ENCODE measurements at regions not wholly inside any gene's neighbourhood (a gene's known extent, or its start where the extent isn't known, plus 50 kb on each side); places are given as distances from the start of the nearest gene placed in this dataset.

DNA sequence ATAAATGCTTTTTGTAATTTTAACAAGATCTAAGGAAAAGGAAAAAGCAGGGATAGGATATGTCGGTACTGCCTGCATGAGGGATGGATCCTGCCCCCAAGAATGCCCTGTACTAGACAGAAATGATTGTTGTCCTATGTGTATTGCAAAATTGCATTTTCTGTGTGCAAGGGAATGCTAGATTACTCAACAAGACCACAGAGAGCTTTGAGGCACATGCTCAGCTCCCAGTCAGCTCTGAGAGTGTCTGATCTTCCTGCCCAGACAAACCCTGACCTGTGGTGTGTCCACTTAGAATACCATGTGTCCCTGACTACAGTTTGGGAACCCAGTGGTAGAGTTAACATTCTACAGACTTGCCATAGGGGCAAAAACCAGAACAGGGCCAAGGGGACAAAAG, 129.2 kb upstream of the PAK3 start:
- H3K4me3 ChIP-seq: no peak overlapping the region
- no peaks in the 10 kb centered on the region for H3K36me3 ChIP-seq
- TF ChIP-seq Cebpa-rat (IDR thresholded peaks at IDR 0.05): no peak
- H3K9ac ChIP-seq: no peak overlapping the region
- no peaks in the 10 kb centered on the region for H3K4me1 ChIP-seq
- no peak overlapping the region for H3K27ac ChIP-seq
- H3K4me2 ChIP-seq: no peak overlapping the region
- no peaks in the 10 kb centered on the region for H4K20me1 ChIP-seq
- H3K9me3 ChIP-seq: no peaks in the 10 kb centered on the region
- H3K27me3 ChIP-seq: peaks cover 88% of the 10 kb centered on the region

DNA sequence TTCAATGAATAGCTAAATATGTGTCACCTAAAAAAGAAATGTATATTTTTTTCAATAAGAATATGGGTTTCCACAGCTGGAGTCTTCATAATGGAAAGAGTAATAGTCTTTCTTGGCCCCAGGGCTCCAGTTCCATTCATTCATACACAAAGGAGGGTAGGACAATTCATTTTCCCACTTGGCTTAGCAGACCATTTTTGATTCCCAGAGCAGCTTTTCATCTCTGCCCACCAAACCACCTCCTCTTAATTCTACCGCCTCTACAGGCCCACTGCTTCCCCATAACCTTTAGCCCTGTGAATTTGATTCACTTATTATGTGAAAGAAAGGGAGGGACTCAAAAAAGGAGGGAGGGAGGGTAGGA, 129.9 kb upstream of the PAK3 start:
- Histone ChIP-seq H3K4me1 (no peaks in the 10 kb centered on the region), H3K36me3 (no peaks in the 10 kb centered on the region), H3K4me3 (no peak overlapping the region), H3K4me2 (no peak overlapping the region), H3K9ac (no peak overlapping the region), H3K27me3 (peaks cover 91% of the 10 kb centered on the region), H4K20me1 (no peaks in the 10 kb centered on the region), H3K27ac (no peak overlapping the region), H3K9me3 (no peaks in the 10 kb centered on the region)
- no peak for TF ChIP-seq Cebpa-rat (IDR thresholded peaks at IDR 0.05)

DNA sequence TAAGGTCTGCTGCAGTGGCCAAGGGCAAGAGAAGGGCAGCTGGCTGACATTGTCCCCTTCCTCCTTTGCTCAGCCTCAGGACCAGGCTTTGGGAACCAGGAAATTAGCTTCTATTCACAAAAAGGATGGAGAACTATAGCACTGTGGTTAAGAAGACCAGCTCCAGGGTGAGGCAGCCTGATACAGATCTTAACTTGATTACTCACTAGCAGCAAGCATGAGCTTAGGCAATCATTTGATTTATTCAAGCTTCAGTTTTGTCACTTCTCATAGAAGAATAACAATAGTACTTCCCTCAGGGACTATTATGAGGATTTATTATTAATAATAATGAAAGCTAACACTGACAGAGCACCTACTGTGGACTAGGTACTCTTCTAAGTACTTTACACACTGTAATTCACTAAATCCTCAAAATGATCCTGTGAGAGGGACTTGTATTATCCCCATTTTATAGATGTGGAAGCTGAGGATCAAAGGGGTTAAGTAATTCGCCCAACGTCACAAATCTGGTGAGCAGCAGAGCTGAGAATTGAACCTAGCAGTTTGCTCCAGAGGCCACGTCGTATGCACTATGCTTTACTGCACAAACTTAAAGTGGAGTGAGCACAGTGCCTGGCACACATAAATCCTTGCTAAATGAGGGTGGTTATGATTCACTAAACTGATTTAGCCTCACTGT, 130.4 kb upstream of the PAK3 start:
- Histone ChIP-seq H3K4me1 (no peaks in the 10 kb centered on the region), H3K9ac (no peak overlapping the region), H3K9me3 (no peaks in the 10 kb centered on the region), H3K4me2 (no peak overlapping the region), H3K36me3 (no peaks in the 10 kb centered on the region), H3K4me3 (no peak overlapping the region), H4K20me1 (no peaks in the 10 kb centered on the region), H3K27ac (no peak overlapping the region), H3K27me3 (peaks cover 91% of the 10 kb centered on the region)
- TF ChIP-seq Cebpa-rat (IDR thresholded peaks at IDR 0.05): no peak

DNA sequence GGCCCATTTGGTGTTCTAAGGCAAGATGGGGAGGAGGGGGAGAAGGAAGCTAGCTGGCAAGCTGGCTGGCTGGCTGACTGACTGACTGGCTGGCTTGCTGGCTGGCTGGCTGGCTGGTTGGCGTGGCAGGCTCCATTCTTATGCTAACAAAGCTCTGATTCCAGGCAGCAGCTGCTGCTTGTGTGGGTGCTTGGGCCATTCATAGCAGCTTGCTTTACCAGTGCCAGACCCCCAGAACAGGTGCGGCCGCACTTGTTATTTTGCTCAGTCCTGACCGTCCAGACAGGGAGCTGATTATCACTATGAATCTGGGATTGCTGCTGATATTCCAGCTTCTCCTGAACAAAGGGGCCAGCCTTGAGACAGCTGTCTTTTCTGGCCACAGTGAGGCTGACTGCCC, 131.2 kb upstream of the PAK3 start:
- Histone ChIP-seq H3K9ac (no peak overlapping the region), H3K27ac (no peak overlapping the region)
- no peak for TF ChIP-seq Cebpa-rat (IDR thresholded peaks at IDR 0.05)

DNA sequence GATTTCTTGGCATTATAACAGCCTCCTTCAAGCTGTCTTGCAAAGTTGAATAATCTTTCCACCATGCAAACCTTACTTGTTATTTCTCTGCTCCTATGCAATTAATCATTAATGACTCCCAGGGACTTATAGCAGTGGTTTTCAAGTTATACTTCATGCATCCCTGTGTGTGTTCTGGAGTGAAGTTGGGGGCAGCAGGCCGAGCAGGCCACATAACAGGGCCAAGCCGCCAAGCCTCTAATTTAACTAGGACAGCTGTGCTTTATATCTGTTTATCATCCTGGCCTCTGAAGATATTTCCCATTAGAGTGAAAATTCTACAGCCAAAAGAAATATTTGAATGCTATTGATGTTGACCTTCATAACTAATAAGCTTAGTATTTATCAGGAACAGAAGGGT, 133.5 kb upstream of the PAK3 start:
- no peak overlapping the region for H3K27ac ChIP-seq
- H3K4me2 ChIP-seq: no peak overlapping the region
- no peaks in the 10 kb centered on the region for H3K9me3 ChIP-seq
- TF ChIP-seq Cebpa-rat (IDR thresholded peaks at IDR 0.05): no peak
- no peaks in the 10 kb centered on the region for H3K4me1 ChIP-seq
- H3K27me3 ChIP-seq: peaks cover 96% of the 10 kb centered on the region
- H3K36me3 ChIP-seq: no peaks in the 10 kb centered on the region
- no peak overlapping the region for H3K9ac ChIP-seq
- H3K4me3 ChIP-seq: no peak overlapping the region
- no peaks in the 10 kb centered on the region for H4K20me1 ChIP-seq

More for the DNA sequence above, 131.2 kb upstream of the PAK3 start:
- Histone ChIP-seq H3K9me3 (no peaks in the 10 kb centered on the region), H3K36me3 (no peaks in the 10 kb centered on the region), H3K4me2 (no peak overlapping the region), H3K4me3 (no peak overlapping the region), H3K27me3 (peaks cover 94% of the 10 kb centered on the region), H4K20me1 (no peaks in the 10 kb centered on the region), H3K4me1 (no peaks in the 10 kb centered on the region)

DNA sequence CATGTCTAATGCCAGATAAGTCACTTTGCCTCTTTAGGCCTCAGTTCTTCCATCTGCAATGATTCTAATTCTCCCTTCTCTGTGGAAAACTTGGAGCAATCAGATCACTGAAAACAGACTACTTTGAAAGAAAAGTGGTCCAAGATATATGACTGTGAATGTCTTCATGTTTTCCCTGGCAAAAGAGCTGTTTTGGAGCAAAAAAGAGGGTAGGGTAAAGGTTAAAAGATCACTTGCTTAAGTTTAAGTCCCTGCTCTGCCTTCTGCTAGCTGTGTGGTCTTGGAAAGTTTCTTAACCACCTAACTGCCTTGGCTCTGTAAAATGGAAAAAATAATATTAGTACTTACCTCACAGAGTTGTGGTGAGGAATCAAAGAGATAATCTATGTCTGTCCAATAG, 140.3 kb upstream of the PAK3 start:
- no peak overlapping the region for H3K9ac ChIP-seq
- no peak overlapping the region for H3K4me3 ChIP-seq
- no peaks in the 10 kb centered on the region for H3K4me1 ChIP-seq
- no peak for TF ChIP-seq Cebpa-rat (IDR thresholded peaks at IDR 0.05)
- H4K20me1 ChIP-seq: no peaks in the 10 kb centered on the region
- no peak overlapping the region for H3K4me2 ChIP-seq
- H3K27me3 ChIP-seq: peaks cover 95% of the 10 kb centered on the region
- no peaks in the 10 kb centered on the region for H3K9me3 ChIP-seq
- H3K27ac ChIP-seq: no peak overlapping the region
- no peaks in the 10 kb centered on the region for H3K36me3 ChIP-seq

DNA sequence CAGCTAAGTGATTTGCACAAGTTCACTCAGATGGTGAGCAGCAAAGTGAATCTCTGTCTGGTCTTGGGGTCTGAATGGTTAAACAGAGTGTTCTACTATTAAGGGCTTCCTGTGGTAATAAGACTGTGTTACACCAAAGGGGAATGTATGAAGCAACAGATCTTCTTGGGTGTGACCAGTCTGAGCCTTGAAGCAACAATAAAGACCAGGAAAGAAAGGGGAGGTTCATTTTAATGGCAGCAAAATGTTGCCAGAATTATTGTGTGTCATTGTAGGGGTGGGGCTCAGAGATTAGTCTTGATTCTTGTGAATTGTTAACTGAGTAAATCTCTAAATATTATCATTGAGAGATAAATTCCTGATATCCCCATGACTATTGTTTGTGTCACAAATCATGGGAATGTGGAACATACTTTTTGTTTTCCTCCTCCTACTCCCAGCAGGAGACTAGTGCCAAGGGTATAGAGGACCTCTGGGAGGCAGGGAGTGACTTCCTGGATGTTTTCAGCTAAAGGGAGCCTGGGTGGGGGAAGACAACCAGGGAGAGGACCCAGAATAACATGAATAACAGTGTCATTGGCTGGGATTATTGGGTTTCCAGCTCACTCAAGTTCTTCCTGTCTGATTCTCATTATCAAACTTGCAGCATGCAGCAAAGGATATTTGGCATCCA, 141.4 kb upstream of the PAK3 start:
- no peaks in the 10 kb centered on the region for H3K9me3 ChIP-seq
- no peak overlapping the region for H3K4me2 ChIP-seq
- H3K4me3 ChIP-seq: no peak overlapping the region
- TF ChIP-seq Cebpa-rat (IDR thresholded peaks at IDR 0.05): no peak
- H3K36me3 ChIP-seq: no peaks in the 10 kb centered on the region
- H4K20me1 ChIP-seq: no peaks in the 10 kb centered on the region
- no peak overlapping the region for H3K27ac ChIP-seq
- H3K4me1 ChIP-seq: no peaks in the 10 kb centered on the region
- H3K27me3 ChIP-seq: peaks cover 93% of the 10 kb centered on the region
- no peak overlapping the region for H3K9ac ChIP-seq

DNA sequence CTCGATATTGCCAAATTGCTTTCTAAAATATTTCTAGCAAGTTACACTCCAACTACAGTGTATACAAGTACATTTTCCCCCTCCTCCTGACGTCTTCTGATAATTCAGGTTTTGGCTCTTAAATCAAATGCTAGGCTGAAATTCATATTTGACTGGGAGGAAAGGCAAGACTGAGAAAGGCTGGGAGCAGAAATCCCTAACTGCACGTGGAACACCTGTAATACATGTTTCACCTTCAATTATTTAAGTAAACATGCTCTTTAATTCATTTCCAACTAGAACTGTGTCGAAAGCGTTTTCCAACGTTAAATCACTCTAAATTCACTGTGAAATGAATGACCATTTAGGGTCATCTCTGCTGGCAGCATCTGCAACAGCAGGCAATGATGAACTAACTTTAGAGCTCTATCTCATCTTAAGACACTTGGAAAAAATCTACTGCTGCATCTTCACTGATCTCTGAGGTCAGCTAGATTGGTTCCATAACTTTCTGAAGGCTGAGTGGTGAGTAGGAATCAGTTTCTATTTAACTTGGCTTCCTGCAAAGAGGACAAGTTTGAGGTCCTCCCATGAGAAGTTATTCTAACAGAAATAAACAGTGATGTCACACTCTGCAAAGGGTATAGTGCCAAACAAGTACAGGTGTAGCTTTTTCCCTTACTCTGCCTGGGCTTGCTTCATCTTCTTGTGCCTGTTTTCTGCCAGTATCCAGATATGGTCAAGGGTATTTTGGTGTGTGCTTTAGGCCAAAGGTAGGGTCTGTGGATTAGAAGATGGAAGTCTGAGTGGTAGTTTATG, 144.3 kb upstream of the PAK3 start:
- Histone ChIP-seq H3K4me2 (no peak overlapping the region), H3K4me3 (no peak overlapping the region), H3K4me1 (no peaks in the 10 kb centered on the region), H3K9ac (no peak overlapping the region), H3K36me3 (no peaks in the 10 kb centered on the region), H4K20me1 (no peaks in the 10 kb centered on the region), H3K27ac (no peak overlapping the region), H3K9me3 (no peaks in the 10 kb centered on the region), H3K27me3 (peaks cover 97% of the 10 kb centered on the region)
- no peak for TF ChIP-seq Cebpa-rat (IDR thresholded peaks at IDR 0.05)

DNA sequence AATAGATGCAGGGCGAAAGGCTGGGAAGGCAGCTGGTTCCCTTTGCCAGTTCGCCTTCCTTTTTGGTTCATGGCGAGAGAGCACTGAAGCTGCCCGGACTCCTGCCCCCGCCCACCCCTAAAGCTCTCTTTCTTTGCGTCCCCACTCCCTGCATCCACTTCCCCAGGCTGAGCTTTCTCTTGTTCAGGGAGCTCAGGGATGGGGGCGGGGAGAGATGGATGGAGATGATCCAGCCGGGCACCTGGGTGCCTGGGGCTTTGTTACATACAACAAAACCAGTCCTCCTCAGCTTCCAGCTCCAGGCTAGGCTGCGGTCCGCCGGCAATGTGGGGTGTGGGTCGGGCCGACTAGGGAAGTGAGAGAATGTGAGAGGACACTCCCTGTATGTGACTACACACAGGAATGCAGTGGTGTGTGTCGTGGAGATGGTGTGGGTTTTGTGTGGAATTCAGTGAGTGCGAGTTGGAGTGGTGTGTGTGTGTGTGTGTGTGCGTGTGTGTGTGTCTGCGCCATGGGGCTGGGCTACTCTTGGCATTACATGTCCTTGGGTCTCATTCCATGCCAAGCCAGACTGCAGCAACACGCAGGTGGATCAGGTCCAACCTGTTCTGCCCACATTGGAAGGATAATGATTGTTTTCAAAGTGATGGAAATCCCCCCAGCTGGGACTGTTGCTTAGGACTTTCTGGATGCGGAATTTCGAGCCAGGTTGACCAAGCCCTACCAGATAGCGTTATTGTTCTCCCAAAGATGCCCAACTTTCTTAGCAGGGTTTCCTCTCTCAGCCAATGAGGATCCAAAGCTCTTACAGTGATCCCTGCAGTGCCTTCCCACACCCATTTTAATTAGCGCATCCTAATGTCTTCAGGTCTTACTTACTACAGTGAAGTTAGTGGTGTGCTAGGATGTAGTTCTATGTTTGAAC, 149.4 kb upstream of the CHRDL1 start:
- H3K4me3 ChIP-seq: no peak overlapping the region
- H3K4me2 ChIP-seq: no peak overlapping the region
- no peaks in the 10 kb centered on the region for H3K9me3 ChIP-seq
- no peak overlapping the region for H3K9ac ChIP-seq
- H3K36me3 ChIP-seq: no peaks in the 10 kb centered on the region
- H3K27ac ChIP-seq: no peak overlapping the region
- peaks cover 69% of the 10 kb centered on the region for H3K27me3 ChIP-seq
- no peaks in the 10 kb centered on the region for H3K4me1 ChIP-seq
- H4K20me1 ChIP-seq: no peaks in the 10 kb centered on the region
- no peak for TF ChIP-seq Cebpa-rat (IDR thresholded peaks at IDR 0.05)
